ENCODE measurements at regions not wholly inside any gene's neighbourhood (a gene's known extent, or its start where the extent isn't known, plus 50 kb on each side); places are given as distances from the start of the nearest gene placed in this dataset.

DNA sequence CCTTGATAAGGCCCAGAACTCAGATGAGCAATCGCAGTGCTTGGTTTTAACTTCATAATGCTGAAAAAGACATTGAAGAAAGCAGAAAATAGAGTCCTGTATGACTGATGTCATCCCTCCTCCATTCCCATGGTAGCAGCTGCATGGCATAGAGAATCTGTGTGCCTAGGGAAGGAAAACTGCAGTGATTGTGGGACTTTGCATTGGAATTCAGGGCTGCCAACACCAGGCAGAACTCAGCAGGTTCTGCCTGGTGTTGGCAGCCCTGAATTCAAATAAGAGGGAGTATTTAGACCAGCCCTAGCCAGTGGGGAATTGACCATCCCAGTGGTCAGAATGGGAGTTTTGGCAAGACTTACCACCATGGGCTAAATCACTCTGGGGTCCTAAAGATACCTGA, 1016.0 kb downstream of the FAM181B start:
- TF ChIP-seq, protein P1, sequence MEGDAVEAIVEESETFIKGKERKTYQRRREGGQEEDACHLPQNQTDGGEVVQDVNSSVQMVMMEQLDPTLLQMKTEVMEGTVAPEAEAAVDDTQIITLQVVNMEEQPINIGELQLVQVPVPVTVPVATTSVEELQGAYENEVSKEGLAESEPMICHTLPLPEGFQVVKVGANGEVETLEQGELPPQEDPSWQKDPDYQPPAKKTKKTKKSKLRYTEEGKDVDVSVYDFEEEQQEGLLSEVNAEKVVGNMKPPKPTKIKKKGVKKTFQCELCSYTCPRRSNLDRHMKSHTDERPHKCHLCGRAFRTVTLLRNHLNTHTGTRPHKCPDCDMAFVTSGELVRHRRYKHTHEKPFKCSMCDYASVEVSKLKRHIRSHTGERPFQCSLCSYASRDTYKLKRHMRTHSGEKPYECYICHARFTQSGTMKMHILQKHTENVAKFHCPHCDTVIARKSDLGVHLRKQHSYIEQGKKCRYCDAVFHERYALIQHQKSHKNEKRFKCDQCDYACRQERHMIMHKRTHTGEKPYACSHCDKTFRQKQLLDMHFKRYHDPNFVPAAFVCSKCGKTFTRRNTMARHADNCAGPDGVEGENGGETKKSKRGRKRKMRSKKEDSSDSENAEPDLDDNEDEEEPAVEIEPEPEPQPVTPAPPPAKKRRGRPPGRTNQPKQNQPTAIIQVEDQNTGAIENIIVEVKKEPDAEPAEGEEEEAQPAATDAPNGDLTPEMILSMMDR (IDR thresholded peaks at IDR 0.05; ENCODE audit: extremely low read depth in 1 of 2, insufficient read depth in 1 of 2, low read depth in 1 of 2, low read length in 2 of 2), result no peak
- TF ChIP-seq POLR2A (IDR thresholded peaks at IDR 0.05; ENCODE audit: low read depth, low read length) (no peak), POLR2AphosphoS5 (IDR thresholded peaks at IDR 0.05; ENCODE audit: insufficient read depth, low read depth, low read length) (no peak), EZH2 (IDR thresholded peaks at IDR 0.05; ENCODE audit: borderline replicate concordance, low read depth, low read length, severe bottlenecking) (no peak), GATA2 (IDR thresholded peaks at IDR 0.05; ENCODE audit: insufficient read depth, insufficient read length, low read depth, low read length) (no peak)
- TF ChIP-seq, protein P2, sequence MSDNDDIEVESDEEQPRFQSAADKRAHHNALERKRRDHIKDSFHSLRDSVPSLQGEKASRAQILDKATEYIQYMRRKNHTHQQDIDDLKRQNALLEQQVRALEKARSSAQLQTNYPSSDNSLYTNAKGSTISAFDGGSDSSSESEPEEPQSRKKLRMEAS (IDR thresholded peaks at IDR 0.05; ENCODE audit: insufficient read depth, insufficient read length), result no peak
